ENCODE measurements at regions not wholly inside any gene's neighbourhood (a gene's known extent, or its start where the extent isn't known, plus 50 kb on each side); places are given as distances from the start of the nearest gene placed in this dataset.

DNA sequence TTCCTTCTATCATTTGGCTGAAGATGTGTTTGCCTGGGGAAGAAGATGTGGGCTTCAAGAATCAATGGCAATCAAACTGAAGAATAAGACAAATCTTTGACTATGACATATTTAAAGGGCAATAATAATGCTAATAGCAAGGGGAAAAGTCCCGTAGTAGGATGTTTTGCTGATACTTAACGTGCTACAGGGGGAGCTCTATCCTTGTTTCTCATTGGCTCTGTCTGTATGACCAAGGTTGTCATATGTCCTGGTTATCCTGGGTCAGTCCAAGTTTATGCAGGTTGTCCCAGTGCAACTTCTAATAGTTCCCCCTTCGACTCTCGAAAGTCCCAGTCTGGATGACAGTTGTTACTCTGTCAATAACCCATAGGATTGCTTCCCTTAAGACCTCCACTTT, 321.3 kb downstream of the DHX35 start:
- TF ChIP-seq EZH2 (IDR thresholded peaks at IDR 0.05; ENCODE audit: insufficient read depth, poor library complexity, severe bottlenecking) (no peak), EZH2phosphoT487 (IDR thresholded peaks at IDR 0.05; ENCODE audit: insufficient read depth, low read depth) (no peak)
